Liver (tissue), 8 donors: ENCODE measurements at regions not wholly inside any gene's neighbourhood (a gene's known extent, or its start where the extent isn't known, plus 50 kb on each side); places are given as distances from the start of the nearest gene placed in this dataset.

Experiments
- DNase-seq: peaks from one replicate; pipeline ENCODE4 v3.0.0-alpha.2; 2017; ENCODE audit warnings: low spot score
- H3K27ac ChIP-seq, 2 donors: one replicate each; pipeline ENCODE4 v1.7.0; 2013; ENCODE audit warnings: inconsistent platforms in 2 of 2, low read length in 2 of 2, control low read depth in 1 of 2, low read depth in 1 of 2, mild to moderate bottlenecking in 1 of 2
- H3K27me3 ChIP-seq, 4 donors: one replicate each; pipeline versions ENCODE4 v1.6.1 to v1.7.0; 2013; ENCODE audit warnings: low read length in 3 of 4, inconsistent platforms in 1 of 4, mild to moderate bottlenecking in 1 of 4, moderate library complexity in 1 of 4; ENCODE audit not compliant: control insufficient read depth in 4 of 4, insufficient read depth in 4 of 4
- H3K36me3 ChIP-seq, 4 donors: one replicate each; pipeline versions ENCODE4 v1.6.1 to v1.7.0; 2013; ENCODE audit warnings: low read length in 3 of 4, mild to moderate bottlenecking in 3 of 4, low read depth in 1 of 4, moderate library complexity in 1 of 4; ENCODE audit not compliant: control insufficient read depth in 4 of 4, insufficient read depth in 3 of 4
- H3K4me1 ChIP-seq, 4 donors: one replicate each; pipeline versions ENCODE4 v1.6.1 to v1.7.0; 2013; ENCODE audit warnings: low read length in 3 of 4, mild to moderate bottlenecking in 3 of 4, moderate library complexity in 1 of 4; ENCODE audit not compliant: control insufficient read depth in 4 of 4, insufficient read depth in 4 of 4
- H3K4me3 ChIP-seq, 3 donors: one replicate each; pipeline versions ENCODE4 v1.6.1 to v1.7.0; 2013; ENCODE audit warnings: low read length in 3 of 3, control low read depth in 1 of 3, low read depth in 1 of 3, mild to moderate bottlenecking in 1 of 3
- H3K9ac ChIP-seq, 2 donors: one replicate each; pipeline ENCODE4 v1.7.0; 2013; ENCODE audit warnings: low read length in 2 of 2, mild to moderate bottlenecking in 2 of 2, moderate library complexity in 2 of 2, control low read depth in 1 of 2, low read depth in 1 of 2
- H3K9me3 ChIP-seq, 4 donors: one replicate each; pipeline versions ENCODE4 v1.6.1 to v1.7.0; 2013; ENCODE audit warnings: low read length in 3 of 4; ENCODE audit not compliant: control insufficient read depth in 4 of 4
- EGR1 ChIP-seq, 2 donors: IDR thresholded peaks; 2 replicates each; pipeline ENCODE4 v1.6.1; 2016 to 2018; ENCODE audit warnings: antibody characterized with exemption in 2 of 2, low read depth in 2 of 2
- FOXA1 ChIP-seq: IDR thresholded peaks from 2 replicates; pipeline ENCODE4 v1.6.1; 2016; ENCODE audit warnings: antibody characterized with exemption
- FOXA2 ChIP-seq: IDR thresholded peaks from 2 replicates; pipeline ENCODE4 v1.6.1; 2016; ENCODE audit warnings: antibody characterized with exemption
- GABPA ChIP-seq, 2 donors: IDR thresholded peaks in 1 of 2; conservative IDR thresholded peaks in 1 of 2; 2 replicates each; pipeline ENCODE4 v1.6.1; 2016; ENCODE audit warnings: antibody characterized with exemption in 2 of 2, mild to moderate bottlenecking in 1 of 2, moderate library complexity in 1 of 2
- HNF4A ChIP-seq, 2 donors: conservative IDR thresholded peaks; 2 replicates each; pipeline ENCODE4 v1.6.1; 2016; ENCODE audit warnings: antibody characterized with exemption in 2 of 2, mild to moderate bottlenecking in 2 of 2
- HNF4G ChIP-seq: IDR thresholded peaks from 2 replicates; pipeline ENCODE4 v1.6.1; 2016; ENCODE audit warnings: antibody characterized with exemption
- JUND ChIP-seq, 2 donors: IDR thresholded peaks; 2 replicates each; pipeline ENCODE4 v1.6.1; 2016; ENCODE audit warnings: antibody characterized with exemption in 2 of 2
- NR2F2 ChIP-seq: IDR thresholded peaks from 2 replicates; pipeline ENCODE4 v1.6.1; 2016; ENCODE audit warnings: antibody characterized with exemption
- RAD21 ChIP-seq, 2 donors: IDR thresholded peaks; 2 replicates each; pipeline ENCODE4 v1.6.1; 2016; ENCODE audit warnings: antibody characterized with exemption in 2 of 2, mild to moderate bottlenecking in 2 of 2
- RXRA ChIP-seq, 2 donors: IDR thresholded peaks; 2 replicates each; pipeline ENCODE4 v1.6.1; 2017 to 2018; ENCODE audit warnings: antibody characterized with exemption in 2 of 2, mild to moderate bottlenecking in 1 of 2
- SP1 ChIP-seq: IDR thresholded peaks from 2 replicates; pipeline ENCODE4 v1.6.1; 2018; ENCODE audit warnings: antibody characterized with exemption, mild to moderate bottlenecking
- TAF1 ChIP-seq: conservative IDR thresholded peaks from 2 replicates; pipeline ENCODE4 v1.6.1; 2016; ENCODE audit warnings: antibody characterized with exemption, mild to moderate bottlenecking
- YY1 ChIP-seq: IDR thresholded peaks from 2 replicates; pipeline ENCODE4 v1.6.1; 2016; ENCODE audit warnings: antibody characterized with exemption, mild to moderate bottlenecking
- WGBS: extraction: QIAGEN DNeasy Blood & Tissue Kit; methylation state at CpG from one replicate; pipeline ENCODE4 v1.1.7; 2013; 5-methylcytosine and 5-hydroxymethylcytosine counted together
- TF ChIP-seq, protein P1 (sequence below): IDR thresholded peaks from 2 replicates; pipeline ENCODE4 v1.6.1; 2016; ENCODE audit warnings: antibody characterized with exemption
- TF ChIP-seq, protein P2 (sequence below): IDR thresholded peaks from 2 replicates; pipeline ENCODE4 v1.6.1; 2016; ENCODE audit warnings: antibody characterized with exemption, mild to moderate bottlenecking
- TF ChIP-seq, protein P3 (sequence below): IDR thresholded peaks from 2 replicates; pipeline ENCODE4 v1.6.1; 2016; ENCODE audit warnings: antibody characterized with exemption
- TF ChIP-seq, protein P4 (sequence below): IDR thresholded peaks from 2 replicates; pipeline ENCODE4 v1.6.1; 2016; ENCODE audit warnings: antibody characterized with exemption
- TF ChIP-seq, protein P5 (sequence below): fragments of 150-350 bp; IDR thresholded peaks from 2 replicates; pipeline ENCODE4 v1.5.1; 2017; ENCODE audit warnings: improper control_type of control experiment, low read depth, low read length; ENCODE audit not compliant: missing input control
- donor health status: healthy.
- donor health status: healthy.
- donor health status: healthy.
- donor health status: healthy.
- donor health status: healthy.

DNA sequence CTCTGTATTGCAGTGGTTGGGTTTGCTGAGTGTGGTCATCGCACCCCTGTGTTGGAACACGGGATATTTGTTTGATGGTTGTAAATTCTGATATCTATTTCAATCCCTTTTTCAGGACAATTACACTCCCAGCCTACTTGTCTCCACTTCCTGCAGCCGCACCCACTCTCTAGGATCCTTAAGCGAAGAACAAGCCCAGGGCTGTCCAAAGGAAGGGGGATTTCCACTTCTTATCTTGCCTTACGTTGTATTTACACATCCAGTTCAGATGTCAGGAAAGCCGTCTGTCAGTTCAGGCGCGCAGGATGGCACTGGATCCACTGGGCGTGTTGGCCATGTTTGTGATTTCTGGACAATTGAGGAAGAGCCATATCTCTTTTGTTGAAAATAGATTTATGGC is 834.5 kb upstream of the SALL3 start:
- no peak for DNase-seq
- TF ChIP-seq RXRA (IDR thresholded peaks at IDR 0.05) (no peak), FOXA2 (no peak), SP1 (no peak), HNF4G (no peak), RAD21 (IDR thresholded peaks at IDR 0.05) (no peak), TAF1 (no peak), EGR1 (IDR thresholded peaks at IDR 0.05; ENCODE audit: low read depth in 2 of 2) (no peak), FOXA1 (no peak), HNF4A (conservative IDR thresholded peaks at IDR 0.05) (no peak), YY1 (no peak), GABPA (IDR thresholded peaks at IDR 0.05 in 1 of 2, conservative IDR thresholded peaks at IDR 0.05 in 1 of 2) (no peak), JUND (IDR thresholded peaks at IDR 0.05) (no peak), NR2F2 (no peak)
- TF ChIP-seq, protein P1, sequence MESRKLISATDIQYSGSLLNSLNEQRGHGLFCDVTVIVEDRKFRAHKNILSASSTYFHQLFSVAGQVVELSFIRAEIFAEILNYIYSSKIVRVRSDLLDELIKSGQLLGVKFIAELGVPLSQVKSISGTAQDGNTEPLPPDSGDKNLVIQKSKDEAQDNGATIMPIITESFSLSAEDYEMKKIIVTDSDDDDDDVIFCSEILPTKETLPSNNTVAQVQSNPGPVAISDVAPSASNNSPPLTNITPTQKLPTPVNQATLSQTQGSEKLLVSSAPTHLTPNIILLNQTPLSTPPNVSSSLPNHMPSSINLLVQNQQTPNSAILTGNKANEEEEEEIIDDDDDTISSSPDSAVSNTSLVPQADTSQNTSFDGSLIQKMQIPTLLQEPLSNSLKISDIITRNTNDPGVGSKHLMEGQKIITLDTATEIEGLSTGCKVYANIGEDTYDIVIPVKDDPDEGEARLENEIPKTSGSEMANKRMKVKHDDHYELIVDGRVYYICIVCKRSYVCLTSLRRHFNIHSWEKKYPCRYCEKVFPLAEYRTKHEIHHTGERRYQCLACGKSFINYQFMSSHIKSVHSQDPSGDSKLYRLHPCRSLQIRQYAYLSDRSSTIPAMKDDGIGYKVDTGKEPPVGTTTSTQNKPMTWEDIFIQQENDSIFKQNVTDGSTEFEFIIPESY = no peak
- TF ChIP-seq, protein P2, sequence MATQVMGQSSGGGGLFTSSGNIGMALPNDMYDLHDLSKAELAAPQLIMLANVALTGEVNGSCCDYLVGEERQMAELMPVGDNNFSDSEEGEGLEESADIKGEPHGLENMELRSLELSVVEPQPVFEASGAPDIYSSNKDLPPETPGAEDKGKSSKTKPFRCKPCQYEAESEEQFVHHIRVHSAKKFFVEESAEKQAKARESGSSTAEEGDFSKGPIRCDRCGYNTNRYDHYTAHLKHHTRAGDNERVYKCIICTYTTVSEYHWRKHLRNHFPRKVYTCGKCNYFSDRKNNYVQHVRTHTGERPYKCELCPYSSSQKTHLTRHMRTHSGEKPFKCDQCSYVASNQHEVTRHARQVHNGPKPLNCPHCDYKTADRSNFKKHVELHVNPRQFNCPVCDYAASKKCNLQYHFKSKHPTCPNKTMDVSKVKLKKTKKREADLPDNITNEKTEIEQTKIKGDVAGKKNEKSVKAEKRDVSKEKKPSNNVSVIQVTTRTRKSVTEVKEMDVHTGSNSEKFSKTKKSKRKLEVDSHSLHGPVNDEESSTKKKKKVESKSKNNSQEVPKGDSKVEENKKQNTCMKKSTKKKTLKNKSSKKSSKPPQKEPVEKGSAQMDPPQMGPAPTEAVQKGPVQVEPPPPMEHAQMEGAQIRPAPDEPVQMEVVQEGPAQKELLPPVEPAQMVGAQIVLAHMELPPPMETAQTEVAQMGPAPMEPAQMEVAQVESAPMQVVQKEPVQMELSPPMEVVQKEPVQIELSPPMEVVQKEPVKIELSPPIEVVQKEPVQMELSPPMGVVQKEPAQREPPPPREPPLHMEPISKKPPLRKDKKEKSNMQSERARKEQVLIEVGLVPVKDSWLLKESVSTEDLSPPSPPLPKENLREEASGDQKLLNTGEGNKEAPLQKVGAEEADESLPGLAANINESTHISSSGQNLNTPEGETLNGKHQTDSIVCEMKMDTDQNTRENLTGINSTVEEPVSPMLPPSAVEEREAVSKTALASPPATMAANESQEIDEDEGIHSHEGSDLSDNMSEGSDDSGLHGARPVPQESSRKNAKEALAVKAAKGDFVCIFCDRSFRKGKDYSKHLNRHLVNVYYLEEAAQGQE = no peak
- TF ChIP-seq, protein P3, sequence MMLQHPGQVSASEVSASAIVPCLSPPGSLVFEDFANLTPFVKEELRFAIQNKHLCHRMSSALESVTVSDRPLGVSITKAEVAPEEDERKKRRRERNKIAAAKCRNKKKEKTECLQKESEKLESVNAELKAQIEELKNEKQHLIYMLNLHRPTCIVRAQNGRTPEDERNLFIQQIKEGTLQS = no peak
- TF ChIP-seq, protein P4, sequence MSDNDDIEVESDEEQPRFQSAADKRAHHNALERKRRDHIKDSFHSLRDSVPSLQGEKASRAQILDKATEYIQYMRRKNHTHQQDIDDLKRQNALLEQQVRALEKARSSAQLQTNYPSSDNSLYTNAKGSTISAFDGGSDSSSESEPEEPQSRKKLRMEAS = no peak
- TF ChIP-seq, protein P5, sequence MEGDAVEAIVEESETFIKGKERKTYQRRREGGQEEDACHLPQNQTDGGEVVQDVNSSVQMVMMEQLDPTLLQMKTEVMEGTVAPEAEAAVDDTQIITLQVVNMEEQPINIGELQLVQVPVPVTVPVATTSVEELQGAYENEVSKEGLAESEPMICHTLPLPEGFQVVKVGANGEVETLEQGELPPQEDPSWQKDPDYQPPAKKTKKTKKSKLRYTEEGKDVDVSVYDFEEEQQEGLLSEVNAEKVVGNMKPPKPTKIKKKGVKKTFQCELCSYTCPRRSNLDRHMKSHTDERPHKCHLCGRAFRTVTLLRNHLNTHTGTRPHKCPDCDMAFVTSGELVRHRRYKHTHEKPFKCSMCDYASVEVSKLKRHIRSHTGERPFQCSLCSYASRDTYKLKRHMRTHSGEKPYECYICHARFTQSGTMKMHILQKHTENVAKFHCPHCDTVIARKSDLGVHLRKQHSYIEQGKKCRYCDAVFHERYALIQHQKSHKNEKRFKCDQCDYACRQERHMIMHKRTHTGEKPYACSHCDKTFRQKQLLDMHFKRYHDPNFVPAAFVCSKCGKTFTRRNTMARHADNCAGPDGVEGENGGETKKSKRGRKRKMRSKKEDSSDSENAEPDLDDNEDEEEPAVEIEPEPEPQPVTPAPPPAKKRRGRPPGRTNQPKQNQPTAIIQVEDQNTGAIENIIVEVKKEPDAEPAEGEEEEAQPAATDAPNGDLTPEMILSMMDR = no peak
- Histone ChIP-seq H3K36me3 (no peaks in the 10 kb centered on the region), H3K27ac (no peak overlapping the region), H3K4me1 (no peaks in the 10 kb centered on the region), H3K27me3 (no peaks in the 10 kb centered on the region), H3K4me3 (no peak overlapping the region), H3K9ac (no peak overlapping the region), H3K9me3 (no peaks in the 10 kb centered on the region)
- 58% methylated on average over 9 of the region's 9 CpGs for WGBS
